ENCODE measurements at regions not wholly inside any gene's neighbourhood (a gene's known extent, or its start where the extent isn't known, plus 50 kb on each side); places are given as distances from the start of the nearest gene placed in this dataset.

GRCh38 chr15:87493803-87494202 lies 762.7 kb downstream of the NTRK3 start (continued):
- TF ChIP-seq, protein P1, sequence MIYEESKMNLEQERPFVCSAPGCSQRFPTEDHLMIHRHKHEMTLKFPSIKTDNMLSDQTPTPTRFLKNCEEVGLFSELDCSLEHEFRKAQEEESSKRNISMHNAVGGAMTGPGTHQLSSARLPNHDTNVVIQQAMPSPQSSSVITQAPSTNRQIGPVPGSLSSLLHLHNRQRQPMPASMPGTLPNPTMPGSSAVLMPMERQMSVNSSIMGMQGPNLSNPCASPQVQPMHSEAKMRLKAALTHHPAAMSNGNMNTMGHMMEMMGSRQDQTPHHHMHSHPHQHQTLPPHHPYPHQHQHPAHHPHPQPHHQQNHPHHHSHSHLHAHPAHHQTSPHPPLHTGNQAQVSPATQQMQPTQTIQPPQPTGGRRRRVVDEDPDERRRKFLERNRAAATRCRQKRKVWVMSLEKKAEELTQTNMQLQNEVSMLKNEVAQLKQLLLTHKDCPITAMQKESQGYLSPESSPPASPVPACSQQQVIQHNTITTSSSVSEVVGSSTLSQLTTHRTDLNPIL (CRISPR knock-in tag; IDR thresholded peaks at IDR 0.05; ENCODE audit: low read depth): no peak
- TF ChIP-seq ESRRG (CRISPR knock-in tag; IDR thresholded peaks at IDR 0.05): no peak
- no peak for TF ChIP-seq TOX (CRISPR knock-in tag; IDR thresholded peaks at IDR 0.05; ENCODE audit: borderline replicate concordance)
- no peak for TF ChIP-seq TCF4 (CRISPR knock-in tag; IDR thresholded peaks at IDR 0.05; ENCODE audit: borderline replicate concordance)
- no peak for TF ChIP-seq ISL1 (CRISPR knock-in tag; IDR thresholded peaks at IDR 0.05)
- TF ChIP-seq OSR1 (CRISPR knock-in tag; IDR thresholded peaks at IDR 0.05): no peak
- no peak for TF ChIP-seq RARB (CRISPR knock-in tag; IDR thresholded peaks at IDR 0.05)

- TF ChIP-seq ARNTL (CRISPR knock-in tag; IDR thresholded peaks at IDR 0.05; ENCODE audit: borderline replicate concordance, low read depth) (no peak), OSR1 (CRISPR knock-in tag; IDR thresholded peaks at IDR 0.05) (no peak), CSDC2 (CRISPR knock-in tag; IDR thresholded peaks at IDR 0.05) (no peak), RARB (CRISPR knock-in tag; IDR thresholded peaks at IDR 0.05) (no peak), BACH2 (CRISPR knock-in tag; IDR thresholded peaks at IDR 0.05; ENCODE audit: borderline replicate concordance) (no peak), TSHZ2 (CRISPR knock-in tag; IDR thresholded peaks at IDR 0.05) (no peak), SNAI2 (CRISPR knock-in tag; IDR thresholded peaks at IDR 0.05) (no peak), ZNF8 (CRISPR knock-in tag; IDR thresholded peaks at IDR 0.05) (no peak), TCF4 (CRISPR knock-in tag; IDR thresholded peaks at IDR 0.05; ENCODE audit: borderline replicate concordance) (no peak), GLIS3 (CRISPR knock-in tag; IDR thresholded peaks at IDR 0.05) (no peak)
- TF ChIP-seq, protein P2, sequence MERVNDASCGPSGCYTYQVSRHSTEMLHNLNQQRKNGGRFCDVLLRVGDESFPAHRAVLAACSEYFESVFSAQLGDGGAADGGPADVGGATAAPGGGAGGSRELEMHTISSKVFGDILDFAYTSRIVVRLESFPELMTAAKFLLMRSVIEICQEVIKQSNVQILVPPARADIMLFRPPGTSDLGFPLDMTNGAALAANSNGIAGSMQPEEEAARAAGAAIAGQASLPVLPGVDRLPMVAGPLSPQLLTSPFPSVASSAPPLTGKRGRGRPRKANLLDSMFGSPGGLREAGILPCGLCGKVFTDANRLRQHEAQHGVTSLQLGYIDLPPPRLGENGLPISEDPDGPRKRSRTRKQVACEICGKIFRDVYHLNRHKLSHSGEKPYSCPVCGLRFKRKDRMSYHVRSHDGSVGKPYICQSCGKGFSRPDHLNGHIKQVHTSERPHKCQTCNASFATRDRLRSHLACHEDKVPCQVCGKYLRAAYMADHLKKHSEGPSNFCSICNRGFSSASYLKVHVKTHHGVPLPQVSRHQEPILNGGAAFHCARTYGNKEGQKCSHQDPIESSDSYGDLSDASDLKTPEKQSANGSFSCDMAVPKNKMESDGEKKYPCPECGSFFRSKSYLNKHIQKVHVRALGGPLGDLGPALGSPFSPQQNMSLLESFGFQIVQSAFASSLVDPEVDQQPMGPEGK (CRISPR knock-in tag; IDR thresholded peaks at IDR 0.05; ENCODE audit: borderline replicate concordance): no peak
- TF ChIP-seq, protein P3, sequence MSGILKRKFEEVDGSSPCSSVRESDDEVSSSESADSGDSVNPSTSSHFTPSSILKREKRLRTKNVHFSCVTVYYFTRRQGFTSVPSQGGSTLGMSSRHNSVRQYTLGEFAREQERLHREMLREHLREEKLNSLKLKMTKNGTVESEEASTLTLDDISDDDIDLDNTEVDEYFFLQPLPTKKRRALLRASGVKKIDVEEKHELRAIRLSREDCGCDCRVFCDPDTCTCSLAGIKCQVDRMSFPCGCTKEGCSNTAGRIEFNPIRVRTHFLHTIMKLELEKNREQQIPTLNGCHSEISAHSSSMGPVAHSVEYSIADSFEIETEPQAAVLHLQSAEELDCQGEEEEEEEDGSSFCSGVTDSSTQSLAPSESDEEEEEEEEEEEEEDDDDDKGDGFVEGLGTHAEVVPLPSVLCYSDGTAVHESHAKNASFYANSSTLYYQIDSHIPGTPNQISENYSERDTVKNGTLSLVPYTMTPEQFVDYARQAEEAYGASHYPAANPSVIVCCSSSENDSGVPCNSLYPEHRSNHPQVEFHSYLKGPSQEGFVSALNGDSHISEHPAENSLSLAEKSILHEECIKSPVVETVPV (CRISPR knock-in tag; IDR thresholded peaks at IDR 0.05): no peak
- TF ChIP-seq, protein P4, sequence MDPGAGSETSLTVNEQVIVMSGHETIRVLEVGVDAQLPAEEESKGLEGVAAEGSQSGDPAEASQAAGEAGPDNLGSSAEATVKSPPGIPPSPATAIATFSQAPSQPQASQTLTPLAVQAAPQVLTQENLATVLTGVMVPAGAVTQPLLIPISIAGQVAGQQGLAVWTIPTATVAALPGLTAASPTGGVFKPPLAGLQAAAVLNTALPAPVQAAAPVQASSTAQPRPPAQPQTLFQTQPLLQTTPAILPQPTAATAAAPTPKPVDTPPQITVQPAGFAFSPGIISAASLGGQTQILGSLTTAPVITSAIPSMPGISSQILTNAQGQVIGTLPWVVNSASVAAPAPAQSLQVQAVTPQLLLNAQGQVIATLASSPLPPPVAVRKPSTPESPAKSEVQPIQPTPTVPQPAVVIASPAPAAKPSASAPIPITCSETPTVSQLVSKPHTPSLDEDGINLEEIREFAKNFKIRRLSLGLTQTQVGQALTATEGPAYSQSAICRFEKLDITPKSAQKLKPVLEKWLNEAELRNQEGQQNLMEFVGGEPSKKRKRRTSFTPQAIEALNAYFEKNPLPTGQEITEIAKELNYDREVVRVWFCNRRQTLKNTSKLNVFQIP (CRISPR knock-in tag; IDR thresholded peaks at IDR 0.05; ENCODE audit: borderline replicate concordance, low read depth): no peak
- no peak for ATAC-seq
Observed at GRCh38 chr15:87492321-87492720, 764.2 kb downstream of the NTRK3 start.

DNA sequence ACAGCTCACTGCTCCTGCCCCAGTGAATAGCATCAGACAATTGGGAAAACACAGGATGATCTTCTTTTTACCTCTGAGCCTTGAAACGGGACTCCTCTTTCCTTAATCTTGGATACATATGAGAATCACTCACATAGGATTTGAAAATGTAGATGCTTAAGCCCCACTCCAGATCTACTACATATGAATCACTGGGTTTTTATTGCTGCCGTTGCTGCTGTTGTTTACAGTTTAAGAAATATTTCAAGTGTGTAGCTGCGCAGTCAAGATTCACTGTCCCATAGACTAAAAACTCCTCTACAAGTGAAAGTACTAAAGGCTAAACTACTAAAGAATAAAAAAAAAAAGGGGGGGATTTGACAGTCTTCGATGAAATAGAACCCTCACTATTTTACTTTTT lies 765.9 kb downstream of the NTRK3 start:
- no peak for ATAC-seq
- no peak for TF ChIP-seq ZFP3 (CRISPR knock-in tag; IDR thresholded peaks at IDR 0.05)
- TF ChIP-seq ZNF565 (CRISPR knock-in tag; conservative IDR thresholded peaks at IDR 0.05; ENCODE audit: low read depth): no peak
- no peak for TF ChIP-seq PPARA (CRISPR knock-in tag; IDR thresholded peaks at IDR 0.05; ENCODE audit: borderline replicate concordance)
- no peak for TF ChIP-seq BACH2 (CRISPR knock-in tag; IDR thresholded peaks at IDR 0.05; ENCODE audit: borderline replicate concordance)

All from SK-N-SH treated with all-trans-retinoic acid at 6 μM for 48 hours (cell line).